Panc1 (cell line): ENCODE measurements at regions not wholly inside any gene's neighbourhood (a gene's known extent, or its start where the extent isn't known, plus 50 kb on each side); places are given as distances from the start of the nearest gene placed in this dataset.

Experiments
- ATAC-seq: fragments of 200-7000 bp; cut with Tn5 transposase; 2 replicates; pipeline ENCODE4 v1.9.1; 2020; ENCODE audit warnings: mild to moderate bottlenecking, moderate library complexity
- BruUV-seq: library from RNA; stranded (reverse); fragments of 400-500 nt; replicated peaks from 2 replicates; lab custom pipeline; 2021; lab: Mats Ljungman, UMichigan
- CTCF ChIA-PET: fragments of 300-600 bp; sonication (Branson Sonifier 250); formaldehyde crosslinking; loops from one replicate; lab custom pipeline; 2022; ENCODE audit warnings: antibody characterized with exemption; lab: Charles Lee
- POLR2A ChIA-PET: fragments of 300-600 bp; sonication (Branson Sonifier 250); formaldehyde crosslinking; loops from one replicate; lab custom pipeline; 2022; ENCODE audit warnings: antibody characterized with exemption; lab: Charles Lee
- DNase-seq: peaks from one replicate; pipeline ENCODE4 v3.0.0-alpha.2; 2010; ENCODE audit warnings: low read depth, low spot score
- H3K27ac ChIP-seq: 2 replicates; pipeline ENCODE4 v1.5.1; 2011; ENCODE audit warnings: mild to moderate bottlenecking, low read length, inconsistent platforms
- H3K27me3 ChIP-seq: fragments of 200-500 bp; sonication (Bioruptor generic); 2 replicates; pipeline ENCODE4 v1.6.0; 2014; ENCODE audit warnings: low read length, inconsistent platforms; ENCODE audit not compliant: control insufficient read depth, insufficient read depth
- H3K36me3 ChIP-seq: fragments of 200-500 bp; sonication (Bioruptor generic); 2 replicates; pipeline ENCODE4 v1.5.1; 2014; ENCODE audit warnings: inconsistent platforms, mild to moderate bottlenecking, low read length, moderate library complexity; ENCODE audit not compliant: control insufficient read depth, insufficient read depth
- H3K4me1 ChIP-seq: 2 replicates; pipeline ENCODE4 v1.5.1; 2011; ENCODE audit warnings: inconsistent platforms, mild to moderate bottlenecking, low read length, moderate library complexity; ENCODE audit not compliant: control insufficient read depth, insufficient read depth
- H3K4me3 ChIP-seq, 2 experiments: 2 replicates each; pipeline ENCODE4 v1.5.1; 2011 to 2012; ENCODE audit warnings: low read depth in 2 of 2, low read length in 2 of 2, mild to moderate bottlenecking in 2 of 2, inconsistent platforms in 1 of 2, moderate library complexity in 1 of 2
- H3K9me3 ChIP-seq: fragments of 200-500 bp; sonication (Bioruptor generic); 2 replicates; pipeline ENCODE4 v1.5.1; 2014; ENCODE audit warnings: low read depth, mild to moderate bottlenecking, inconsistent platforms, low read length, moderate library complexity; ENCODE audit not compliant: control insufficient read depth, insufficient read depth
- CTCF ChIP-seq: fragments of 450-650 bp; IDR thresholded peaks from 2 replicates; pipeline ENCODE4 v1.5.1; 2017; ENCODE audit warnings: mild to moderate bottlenecking
- POLR2AphosphoS5 ChIP-seq: IDR thresholded peaks from 2 replicates; pipeline ENCODE4 v1.6.1; 2012; ENCODE audit warnings: mild to moderate bottlenecking, low read depth, low read length, moderate library complexity
- REST ChIP-seq, 2 experiments: IDR thresholded peaks; 2 replicates each; pipeline ENCODE4 v1.6.1; 2011 to 2012; ENCODE audit warnings: low read depth in 2 of 2, control low read depth in 1 of 2, low read length in 1 of 2, mild to moderate bottlenecking in 1 of 2, moderate library complexity in 1 of 2; ENCODE audit not compliant: insufficient read depth in 1 of 2
- SIN3A ChIP-seq: IDR thresholded peaks from 2 replicates; pipeline ENCODE4 v1.6.1; 2012; ENCODE audit warnings: low read depth, mild to moderate bottlenecking, low read length, moderate library complexity, borderline replicate concordance; ENCODE audit not compliant: insufficient read depth
- TCF7L2 ChIP-seq: IDR thresholded peaks from 2 replicates; pipeline ENCODE4 v1.6.1; 2011; ENCODE audit warnings: mild to moderate bottlenecking, low read depth, low read length, inconsistent platforms
- in situ Hi-C: cut with HindIII; loops from 2 replicates; pipeline ENCODE4 v1.10.0; 2016; ENCODE audit warnings: low sequenced_read_pairs, low pct_unique_long_range_greater_than_20kb
- intact Hi-C: fragments of 100-400 bp; cut with micrococcal nuclease; formaldehyde crosslinking; loops from one replicate; pipeline ENCODE4 v1.10.0; 2022; ENCODE audit not compliant: unreplicated experiment

GRCh38 chr5:105735704-105736103 is 1935.0 kb downstream of the EFNA5 start:
- TF ChIP-seq REST (IDR thresholded peaks at IDR 0.05; ENCODE audit: insufficient read depth in 1 of 2, low read depth in 2 of 2, low read length in 1 of 2) (no peak), POLR2AphosphoS5 (no peak), SIN3A (no peak), CTCF (no peak), TCF7L2 (no peak)
- POLR2A ChIA-PET, result no interaction called here
- intact Hi-C loops, result no loop called here
- ATAC-seq (no peak), DNase-seq (no peak)
- Histone ChIP-seq H3K9me3 (no peaks in the 10 kb centered on the region), H3K4me3 (no peak overlapping the region), H3K27ac (no peak overlapping the region), H3K36me3 (no peaks in the 10 kb centered on the region), H3K27me3 (no peaks in the 10 kb centered on the region), H3K4me1 (no peaks in the 10 kb centered on the region)
- no TSS peak for BruUV-seq
- CTCF ChIA-PET, result no interaction called here
- in situ Hi-C loops, result no loop called here

- Histone ChIP-seq H3K4me3 (no peak overlapping the region), H3K4me1 (no peaks in the 10 kb centered on the region), H3K36me3 (no peaks in the 10 kb centered on the region), H3K27me3 (no peaks in the 10 kb centered on the region), H3K9me3 (no peaks in the 10 kb centered on the region), H3K27ac (no peak overlapping the region)
- CTCF ChIA-PET, result no interaction called here
- intact Hi-C loops (no loop called here), in situ Hi-C loops (no loop called here)
- TF ChIP-seq CTCF (no peak), REST (IDR thresholded peaks at IDR 0.05; ENCODE audit: insufficient read depth in 1 of 2, low read depth in 2 of 2, low read length in 1 of 2) (no peak), SIN3A (no peak), TCF7L2 (no peak), POLR2AphosphoS5 (no peak)
- DNase-seq, result no peak
- no peak for ATAC-seq
- BruUV-seq, result no TSS peak
- POLR2A ChIA-PET, result no interaction called here
These were observed 1939.8 kb downstream of the EFNA5 start for GRCh38 chr5:105730982-105731381.
